OCI-LY3 (cell line): ENCODE measurements at regions not wholly inside any gene's neighbourhood (a gene's known extent, or its start where the extent isn't known, plus 50 kb on each side); places are given as distances from the start of the nearest gene placed in this dataset.

Experiments
- H2AFZ ChIP-seq: fragments of 200-600, 300-600 bp; shearing (Covaris generic); 2 replicates; pipeline ENCODE4 v1.6.0; 2014; ENCODE audit warnings: antibody characterized with exemption, low read depth, low read length
- H3K27ac ChIP-seq: fragments of 200-600, 300-600 bp; sonication (generic); 2 replicates; pipeline ENCODE4 v1.5.1; 2014; ENCODE audit warnings: mild to moderate bottlenecking, low read length, moderate library complexity, mixed read lengths
- H3K27me3 ChIP-seq: fragments of 200-600, 300-600 bp; sonication (generic); 2 replicates; pipeline ENCODE4 v1.6.1; 2014; ENCODE audit warnings: low read depth, low read length, mixed read lengths
- H3K36me3 ChIP-seq: fragments of 200-600, 300-600 bp; sonication (generic); replicated peaks from 2 replicates; pipeline ENCODE3; 2014; ENCODE audit warnings: low read depth, low read length, mixed read lengths
- H3K4me1 ChIP-seq: fragments of 300-600, 200-600 bp; sonication (generic); 2 replicates; pipeline ENCODE4 v1.6.1; 2014; ENCODE audit warnings: low read length, mixed read lengths
- H3K4me2 ChIP-seq: fragments of 200-600, 300-600 bp; sonication (generic); 2 replicates; pipeline ENCODE4 v1.6.1; 2014; ENCODE audit warnings: low read length, mixed read lengths
- H3K4me3 ChIP-seq: fragments of 300-600, 200-600 bp; sonication (generic); 2 replicates; pipeline ENCODE4 v1.5.1; 2014; ENCODE audit warnings: antibody characterized with exemption, mild to moderate bottlenecking, low read length, moderate library complexity
- H3K79me2 ChIP-seq: fragments of 300-600, 200-600 bp; shearing (Covaris generic); 2 replicates; pipeline ENCODE4 v1.6.1; 2014; ENCODE audit warnings: mild to moderate bottlenecking, low read length, mixed read lengths
- H3K9ac ChIP-seq: fragments of 300-600, 200-600 bp; shearing (Covaris generic); 2 replicates; pipeline ENCODE4 v1.6.0; 2014; ENCODE audit warnings: mild to moderate bottlenecking, low read length, moderate library complexity
- H3K9me3 ChIP-seq: fragments of 200-600, 300-600 bp; shearing (Covaris generic); 2 replicates; pipeline ENCODE4 v1.6.1; 2014; ENCODE audit warnings: low read length, mixed read lengths; ENCODE audit not compliant: insufficient read depth
- H4K20me1 ChIP-seq: fragments of 200-600, 300-600 bp; sonication (generic); 2 replicates; pipeline ENCODE4 v1.6.1; 2016; ENCODE audit warnings: low read length, mixed read lengths; ENCODE audit not compliant: insufficient read depth
- CTCF ChIP-seq: fragments of 200-600, 300-600 bp; sonication (generic); IDR thresholded peaks from 2 replicates; pipeline ENCODE4 v1.5.1; 2014; ENCODE audit warnings: antibody characterized with exemption, low read length, low read depth
- EZH2phosphoT487 ChIP-seq: fragments of 200-600 bp; shearing (Covaris generic); IDR thresholded peaks from 2 replicates; pipeline ENCODE4 v1.6.1; 2018; ENCODE audit warnings: antibody characterized with exemption, mixed run types, low read depth

GRCh38 chr9:80449513-80449912 lies 877.7 kb downstream of the TLE4 start:
- Histone ChIP-seq H3K9me3 (no peaks in the 10 kb centered on the region), H3K36me3 (no peaks in the 10 kb centered on the region), H3K79me2 (no peaks in the 10 kb centered on the region), H2AFZ (no peak overlapping the region), H3K27ac (no peak overlapping the region), H3K4me2 (no peak overlapping the region), H3K4me1 (no peaks in the 10 kb centered on the region), H3K27me3 (no peaks in the 10 kb centered on the region), H3K9ac (no peak overlapping the region), H3K4me3 (no peak overlapping the region), H4K20me1 (no peaks in the 10 kb centered on the region)
- TF ChIP-seq EZH2phosphoT487 (no peak), CTCF (no peak)

DNA sequence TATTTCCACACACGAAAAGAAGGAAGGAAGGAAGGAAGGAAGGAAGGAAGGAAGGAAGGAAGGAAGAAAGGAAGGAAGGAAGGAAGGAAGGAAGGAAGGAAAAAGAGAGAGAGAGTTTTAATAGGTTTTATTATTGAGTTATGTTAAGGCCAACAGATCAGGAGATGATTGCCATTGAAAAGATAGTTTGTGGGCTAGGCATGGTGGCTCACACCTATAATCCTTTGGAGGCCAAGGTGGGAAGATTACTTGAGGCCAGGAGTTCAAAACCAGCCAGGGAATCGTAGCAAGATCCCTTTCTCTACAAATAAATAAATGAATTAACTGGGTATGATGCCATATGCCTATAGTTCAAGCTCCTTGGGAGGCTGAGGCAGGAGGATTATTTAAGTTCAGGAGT lies 877.2 kb downstream of the TLE4 start:
- no peak overlapping the region for H3K4me2 ChIP-seq
- no peaks in the 10 kb centered on the region for H3K79me2 ChIP-seq
- no peaks in the 10 kb centered on the region for H3K36me3 ChIP-seq
- no peaks in the 10 kb centered on the region for H3K4me1 ChIP-seq
- no peaks in the 10 kb centered on the region for H3K9me3 ChIP-seq
- no peaks in the 10 kb centered on the region for H3K27me3 ChIP-seq
- no peaks in the 10 kb centered on the region for H4K20me1 ChIP-seq
- H2AFZ ChIP-seq, result no peak overlapping the region
- no peak overlapping the region for H3K9ac ChIP-seq
- no peak for TF ChIP-seq CTCF
- TF ChIP-seq EZH2phosphoT487, result no peak
- H3K27ac ChIP-seq, result no peak overlapping the region
- no peak overlapping the region for H3K4me3 ChIP-seq

- Histone ChIP-seq H3K4me3 (no peak overlapping the region), H3K9me3 (no peaks in the 10 kb centered on the region), H3K4me1 (no peaks in the 10 kb centered on the region), H4K20me1 (no peaks in the 10 kb centered on the region), H3K27me3 (no peaks in the 10 kb centered on the region), H3K27ac (no peak overlapping the region), H3K79me2 (no peaks in the 10 kb centered on the region), H3K4me2 (no peak overlapping the region), H3K9ac (no peak overlapping the region), H2AFZ (no peak overlapping the region), H3K36me3 (no peaks in the 10 kb centered on the region)
- TF ChIP-seq EZH2phosphoT487 (no peak), CTCF (no peak)
Measured at GRCh38 chr9:80447876-80448275, 876.1 kb downstream of the TLE4 start.

GRCh38 chr9:80440724-80441123 lies 869.0 kb downstream of the TLE4 start:
- H3K27me3 ChIP-seq, result no peaks in the 10 kb centered on the region
- H3K4me2 ChIP-seq, result no peak overlapping the region
- H3K79me2 ChIP-seq, result no peaks in the 10 kb centered on the region
- H3K9ac ChIP-seq, result no peak overlapping the region
- no peak for TF ChIP-seq CTCF
- TF ChIP-seq EZH2phosphoT487, result no peak
- no peaks in the 10 kb centered on the region for H3K36me3 ChIP-seq
- H3K4me3 ChIP-seq, result no peak overlapping the region
- no peaks in the 10 kb centered on the region for H4K20me1 ChIP-seq
- no peaks in the 10 kb centered on the region for H3K9me3 ChIP-seq
- no peaks in the 10 kb centered on the region for H3K4me1 ChIP-seq
- no peak overlapping the region for H2AFZ ChIP-seq
- no peak overlapping the region for H3K27ac ChIP-seq
